GM12878 (cell line): ENCODE measurements at regions not wholly inside any gene's neighbourhood (a gene's known extent, or its start where the extent isn't known, plus 50 kb on each side); places are given as distances from the start of the nearest gene placed in this dataset.

Experiments
- ATAC-seq: fragments of 200-7000 bp; cut with Tn5 transposase; 3 replicates; pipeline ENCODE4 v1.9.1; 2020; ENCODE audit warnings: mild to moderate bottlenecking, moderate library complexity
- BruUV-seq: library from RNA; stranded (reverse); fragments of 400-500 nt; replicated peaks from 2 replicates; lab custom pipeline; 2021; lab: Mats Ljungman, UMichigan
- CTCF ChIA-PET: fragments of 300-600 bp; sonication (Branson Sonifier 250); formaldehyde crosslinking; extraction: SDS; loops from one replicate; lab custom pipeline; 2021; ENCODE audit warnings: inconsistent platforms; lab: Yijun Ruan, JAX
- POLR2A ChIA-PET: fragments of 350-600 bp; formaldehyde crosslinking; extraction: SDS; loops from one replicate; lab custom pipeline; 2021; ENCODE audit warnings: inconsistent platforms; lab: Charles Lee
- RAD21 ChIA-PET: fragments of 300-600 bp; sonication (Branson Sonifier 250); formaldehyde crosslinking; loops from one replicate; lab custom pipeline; 2023; ENCODE audit warnings: antibody characterized with exemption; ENCODE audit not compliant: unreplicated experiment; lab: Charles Lee
- SMC1A ChIA-PET: fragments of 300-600 bp; sonication (Branson Sonifier 250); formaldehyde crosslinking; loops from one replicate; lab custom pipeline; 2023; ENCODE audit not compliant: unreplicated experiment, uncharacterized antibody; lab: Charles Lee
- DNase-seq: peaks from one replicate; pipeline ENCODE4 v3.0.0-alpha.2; 2011; ENCODE audit warnings: low read depth, low spot score
- FAIRE-seq: peaks from 3 replicates; lab custom pipeline; 2011; peaks lifted over from hg19 to GRCh38; lab: Jason Lieb, UNC
- H2AFZ ChIP-seq: 2 replicates; pipeline ENCODE4 v1.6.0; 2011; ENCODE audit warnings: low read depth, low read length, control low read depth; ENCODE audit not compliant: control insufficient read depth
- H3K27ac ChIP-seq: 2 replicates; pipeline ENCODE4 v1.5.1; 2011; ENCODE audit warnings: control low read depth; ENCODE audit not compliant: control insufficient read depth, insufficient read depth
- H3K27me3 ChIP-seq, 2 experiments: replicated peaks in 1 of 2; 2 replicates each; pipeline versions ENCODE4 v1.6.0 to v1.6.1; 2011; ENCODE audit warnings: low read length in 1 of 2; ENCODE audit not compliant: control insufficient read depth in 2 of 2, insufficient read depth in 2 of 2
- H3K36me3 ChIP-seq, 2 experiments: 2 replicates each; pipeline ENCODE4 v1.5.1; 2011; ENCODE audit warnings: low read length in 1 of 2; ENCODE audit not compliant: control insufficient read depth in 2 of 2, insufficient read depth in 2 of 2
- H3K4me1 ChIP-seq: 2 replicates; pipeline ENCODE4 v1.6.1; 2011; ENCODE audit warnings: mild to moderate bottlenecking, low read length, moderate library complexity, mixed read lengths; ENCODE audit not compliant: control insufficient read depth, insufficient read depth
- H3K4me2 ChIP-seq: 2 replicates; pipeline ENCODE4 v1.6.0; 2011; ENCODE audit warnings: control low read depth; ENCODE audit not compliant: control insufficient read depth, insufficient read depth
- H3K4me3 ChIP-seq: fragments of 200-600 bp; sonication (generic); 2 replicates; pipeline ENCODE4 v1.5.1; 2016
- H3K79me2 ChIP-seq: 2 replicates; pipeline ENCODE4 v1.6.0; 2011; ENCODE audit warnings: low read length; ENCODE audit not compliant: control insufficient read depth, insufficient read depth
- H3K9ac ChIP-seq: 2 replicates; pipeline ENCODE4 v1.8.0; 2011; ENCODE audit warnings: low read length, control low read depth, mixed read lengths; ENCODE audit not compliant: control insufficient read depth, insufficient read depth
- H3K9me3 ChIP-seq: replicated peaks from 3 replicates; pipeline ENCODE4 v1.5.1; 2011; ENCODE audit warnings: mild to moderate bottlenecking, low read length; ENCODE audit not compliant: control insufficient read depth, insufficient read depth
- H4K20me1 ChIP-seq: 2 replicates; pipeline ENCODE4 v1.6.0; 2011; ENCODE audit not compliant: control insufficient read depth, insufficient read depth
- BCL3 ChIP-seq: IDR thresholded peaks from 2 replicates; pipeline ENCODE4 v1.6.1; 2011; ENCODE audit warnings: borderline replicate concordance, low read depth, mild to moderate bottlenecking, moderate library complexity, low read length; ENCODE audit not compliant: insufficient read depth, poor library complexity, severe bottlenecking
- IRF4 ChIP-seq: IDR thresholded peaks from 2 replicates; pipeline ENCODE4 v1.6.1; 2011; ENCODE audit warnings: low read depth, low read length
- MEF2B ChIP-seq: fragments of 450-650 bp; IDR thresholded peaks from 2 replicates; pipeline ENCODE4 v1.6.1; 2018; ENCODE audit warnings: mild to moderate bottlenecking, moderate library complexity; ENCODE audit not compliant: partially characterized antibody, poor library complexity, severe bottlenecking
- NFIC ChIP-seq: IDR thresholded peaks from 2 replicates; pipeline ENCODE4 v1.6.1; 2012; ENCODE audit warnings: low read depth, mild to moderate bottlenecking, inconsistent platforms, low read length, moderate library complexity
- POLR2AphosphoS5 ChIP-seq: IDR thresholded peaks from 2 replicates; pipeline ENCODE4 v1.6.1; 2011; ENCODE audit warnings: mild to moderate bottlenecking, low read length, inconsistent platforms
- RAD21 ChIP-seq: IDR thresholded peaks from 2 replicates; pipeline ENCODE4 v1.6.1; 2011; ENCODE audit warnings: mild to moderate bottlenecking, low read depth, low read length, moderate library complexity; ENCODE audit not compliant: insufficient read depth
- RAD51 ChIP-seq: fragments of 450-650 bp; IDR thresholded peaks from 2 replicates; pipeline ENCODE4 v1.6.1; 2016; ENCODE audit warnings: moderate library complexity, mild to moderate bottlenecking, inconsistent platforms
- RBBP5 ChIP-seq: fragments of 200-600 bp; sonication (generic); conservative IDR thresholded peaks from 2 replicates; pipeline ENCODE4 v1.6.1; 2016
- TARDBP ChIP-seq: IDR thresholded peaks from 2 replicates; pipeline ENCODE4 v1.6.1; 2016; ENCODE audit warnings: borderline replicate concordance
- ZNF384 ChIP-seq: IDR thresholded peaks from 2 replicates; pipeline ENCODE4 v1.6.1; 2012; ENCODE audit warnings: low read depth, mild to moderate bottlenecking, low read length, improper control_type of control experiment, borderline replicate concordance
- WGBS: methylation state at CpG from one replicate; pipeline ENCODE4 v1.1.6; 2016; ENCODE audit warnings: low lambda C conversion rate; ENCODE audit not compliant: insufficient replicate concordance, insufficient coverage; ENCODE audit errors: missing lambda C conversion rate; 5-methylcytosine and 5-hydroxymethylcytosine counted together
- in situ Hi-C: fragments of 300-500 bp; cut with MboI; formaldehyde crosslinking; loops from 9 replicates; pipeline ENCODE4 v1.14.3; 2018; ENCODE audit warnings: mixed read lengths
- intact Hi-C: fragments of 100-400 bp; cut with micrococcal nuclease; formaldehyde crosslinking; loops from one replicate; pipeline ENCODE4 v1.14.2; 2022; ENCODE audit not compliant: unreplicated experiment
- TF ChIP-seq, protein P1 (sequence below): IDR thresholded peaks from 2 replicates; pipeline ENCODE4 v1.6.1; 2011; ENCODE audit warnings: low read depth, mild to moderate bottlenecking, low read length, moderate library complexity, borderline replicate concordance; ENCODE audit errors: extremely low read depth
- TF ChIP-seq, protein P2 (sequence below): fragments of 150-350 bp; IDR thresholded peaks from 2 replicates; pipeline ENCODE4 v1.6.1; 2014; ENCODE audit warnings: mild to moderate bottlenecking, low read depth, low read length
- TF ChIP-seq, protein P3 (sequence below): IDR thresholded peaks from 2 replicates; pipeline ENCODE4 v1.6.1; 2011; ENCODE audit warnings: borderline replicate concordance, low read depth, mild to moderate bottlenecking, moderate library complexity, mixed read lengths, low read length; ENCODE audit not compliant: insufficient read depth; ENCODE audit errors: extremely low read length
- TF ChIP-seq, protein P4 (sequence below): fragments of 450-650 bp; IDR thresholded peaks from 2 replicates; pipeline ENCODE4 v1.6.1; 2017; ENCODE audit warnings: mild to moderate bottlenecking
- TF ChIP-seq, protein P5 (sequence below): fragments of 450-650 bp; conservative IDR thresholded peaks from 2 replicates; pipeline ENCODE4 v1.6.1; 2017; ENCODE audit warnings: mild to moderate bottlenecking, moderate library complexity

- TF ChIP-seq RAD21: no peak
Observed at GRCh38 chr15:81922143-81922542, 123.7 kb downstream of the MEX3B start (continued).

GRCh38 chr15:81921163-81921562 lies 124.7 kb downstream of the MEX3B start:
- RAD21 ChIA-PET: no interaction called here

More at GRCh38 chr15:81921163-81921562, 124.7 kb downstream of the MEX3B start:
- Histone ChIP-seq H3K9ac (no peak overlapping the region), H2AFZ (no peak overlapping the region), H3K79me2 (no peaks in the 10 kb centered on the region), H3K4me2 (no peak overlapping the region), H3K36me3 (no peaks in the 10 kb centered on the region), H3K27me3 (no peaks in the 10 kb centered on the region), H3K4me1 (no peaks in the 10 kb centered on the region), H4K20me1 (no peaks in the 10 kb centered on the region), H3K4me3 (no peak overlapping the region), H3K9me3 (peaks cover 3% of the 10 kb centered on the region; the same call in 1 of the 3 replicates), H3K27ac (no peak overlapping the region)
- 0% methylated on average over 1 of the region's 1 CpG for WGBS
- ATAC-seq (no peak), DNase-seq (no peak), FAIRE-seq (no peak)
- TF ChIP-seq, protein P1, sequence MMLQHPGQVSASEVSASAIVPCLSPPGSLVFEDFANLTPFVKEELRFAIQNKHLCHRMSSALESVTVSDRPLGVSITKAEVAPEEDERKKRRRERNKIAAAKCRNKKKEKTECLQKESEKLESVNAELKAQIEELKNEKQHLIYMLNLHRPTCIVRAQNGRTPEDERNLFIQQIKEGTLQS: no peak
- no peak for TF ChIP-seq IRF4
- TF ChIP-seq ZNF384: no peak
- TF ChIP-seq RBBP5: no peak
- TF ChIP-seq RAD51: no peak
- TF ChIP-seq, protein P2, sequence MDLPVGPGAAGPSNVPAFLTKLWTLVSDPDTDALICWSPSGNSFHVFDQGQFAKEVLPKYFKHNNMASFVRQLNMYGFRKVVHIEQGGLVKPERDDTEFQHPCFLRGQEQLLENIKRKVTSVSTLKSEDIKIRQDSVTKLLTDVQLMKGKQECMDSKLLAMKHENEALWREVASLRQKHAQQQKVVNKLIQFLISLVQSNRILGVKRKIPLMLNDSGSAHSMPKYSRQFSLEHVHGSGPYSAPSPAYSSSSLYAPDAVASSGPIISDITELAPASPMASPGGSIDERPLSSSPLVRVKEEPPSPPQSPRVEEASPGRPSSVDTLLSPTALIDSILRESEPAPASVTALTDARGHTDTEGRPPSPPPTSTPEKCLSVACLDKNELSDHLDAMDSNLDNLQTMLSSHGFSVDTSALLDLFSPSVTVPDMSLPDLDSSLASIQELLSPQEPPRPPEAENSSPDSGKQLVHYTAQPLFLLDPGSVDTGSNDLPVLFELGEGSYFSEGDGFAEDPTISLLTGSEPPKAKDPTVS: no peak
- no peak for TF ChIP-seq TARDBP
- no peak for TF ChIP-seq MEF2B
- no peak for TF ChIP-seq NFIC
- no peak for TF ChIP-seq POLR2AphosphoS5
- TF ChIP-seq BCL3: no peak
- TF ChIP-seq, protein P3, sequence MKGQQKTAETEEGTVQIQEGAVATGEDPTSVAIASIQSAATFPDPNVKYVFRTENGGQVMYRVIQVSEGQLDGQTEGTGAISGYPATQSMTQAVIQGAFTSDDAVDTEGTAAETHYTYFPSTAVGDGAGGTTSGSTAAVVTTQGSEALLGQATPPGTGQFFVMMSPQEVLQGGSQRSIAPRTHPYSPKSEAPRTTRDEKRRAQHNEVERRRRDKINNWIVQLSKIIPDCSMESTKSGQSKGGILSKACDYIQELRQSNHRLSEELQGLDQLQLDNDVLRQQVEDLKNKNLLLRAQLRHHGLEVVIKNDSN: no peak
- TF ChIP-seq, protein P4, sequence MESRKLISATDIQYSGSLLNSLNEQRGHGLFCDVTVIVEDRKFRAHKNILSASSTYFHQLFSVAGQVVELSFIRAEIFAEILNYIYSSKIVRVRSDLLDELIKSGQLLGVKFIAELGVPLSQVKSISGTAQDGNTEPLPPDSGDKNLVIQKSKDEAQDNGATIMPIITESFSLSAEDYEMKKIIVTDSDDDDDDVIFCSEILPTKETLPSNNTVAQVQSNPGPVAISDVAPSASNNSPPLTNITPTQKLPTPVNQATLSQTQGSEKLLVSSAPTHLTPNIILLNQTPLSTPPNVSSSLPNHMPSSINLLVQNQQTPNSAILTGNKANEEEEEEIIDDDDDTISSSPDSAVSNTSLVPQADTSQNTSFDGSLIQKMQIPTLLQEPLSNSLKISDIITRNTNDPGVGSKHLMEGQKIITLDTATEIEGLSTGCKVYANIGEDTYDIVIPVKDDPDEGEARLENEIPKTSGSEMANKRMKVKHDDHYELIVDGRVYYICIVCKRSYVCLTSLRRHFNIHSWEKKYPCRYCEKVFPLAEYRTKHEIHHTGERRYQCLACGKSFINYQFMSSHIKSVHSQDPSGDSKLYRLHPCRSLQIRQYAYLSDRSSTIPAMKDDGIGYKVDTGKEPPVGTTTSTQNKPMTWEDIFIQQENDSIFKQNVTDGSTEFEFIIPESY: no peak
- TF ChIP-seq, protein P5, sequence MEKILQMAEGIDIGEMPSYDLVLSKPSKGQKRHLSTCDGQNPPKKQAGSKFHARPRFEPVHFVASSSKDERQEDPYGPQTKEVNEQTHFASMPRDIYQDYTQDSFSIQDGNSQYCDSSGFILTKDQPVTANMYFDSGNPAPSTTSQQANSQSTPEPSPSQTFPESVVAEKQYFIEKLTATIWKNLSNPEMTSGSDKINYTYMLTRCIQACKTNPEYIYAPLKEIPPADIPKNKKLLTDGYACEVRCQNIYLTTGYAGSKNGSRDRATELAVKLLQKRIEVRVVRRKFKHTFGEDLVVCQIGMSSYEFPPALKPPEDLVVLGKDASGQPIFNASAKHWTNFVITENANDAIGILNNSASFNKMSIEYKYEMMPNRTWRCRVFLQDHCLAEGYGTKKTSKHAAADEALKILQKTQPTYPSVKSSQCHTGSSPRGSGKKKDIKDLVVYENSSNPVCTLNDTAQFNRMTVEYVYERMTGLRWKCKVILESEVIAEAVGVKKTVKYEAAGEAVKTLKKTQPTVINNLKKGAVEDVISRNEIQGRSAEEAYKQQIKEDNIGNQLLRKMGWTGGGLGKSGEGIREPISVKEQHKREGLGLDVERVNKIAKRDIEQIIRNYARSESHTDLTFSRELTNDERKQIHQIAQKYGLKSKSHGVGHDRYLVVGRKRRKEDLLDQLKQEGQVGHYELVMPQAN: no peak
- POLR2A ChIA-PET: no interaction called here
- no TSS peak for BruUV-seq
- SMC1A ChIA-PET: no interaction called here
- in situ Hi-C loops: no loop called here
- CTCF ChIA-PET: no interaction called here
- intact Hi-C loops: no loop called here
